ENCODE measurements at regions not wholly inside any gene's neighbourhood (a gene's known extent, or its start where the extent isn't known, plus 50 kb on each side); places are given as distances from the start of the nearest gene placed in this dataset.

GRCh38 chr14:96986256-96987085 lies 189.3 kb downstream of the VRK1 start:
- no peak for DNase-seq

DNA sequence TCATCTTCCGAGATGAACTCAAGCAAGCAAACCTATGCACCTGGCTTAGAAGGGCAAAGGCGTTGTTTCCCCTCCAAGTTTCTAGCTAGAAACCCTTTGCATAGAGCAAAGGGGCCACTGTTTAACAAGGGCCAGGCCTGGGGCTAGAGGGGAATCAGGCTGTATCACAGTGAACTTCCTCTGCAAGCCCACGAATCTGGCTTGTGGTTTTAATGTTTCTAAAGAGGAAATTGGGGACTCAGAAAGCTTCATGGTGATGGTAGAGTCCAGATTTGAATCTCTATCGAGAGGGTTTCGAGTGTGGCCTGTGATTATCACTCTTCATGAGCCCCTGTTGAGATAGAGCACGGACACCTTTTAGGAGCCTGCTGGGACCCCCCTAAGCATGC lies 189.9 kb downstream of the VRK1 start:
- DNase-seq, result no peak

GRCh38 chr14:96987771-96988170 lies 190.6 kb downstream of the VRK1 start:
- DNase-seq, result no peak

- no peak for DNase-seq
These were observed 192.1 kb downstream of the VRK1 start for GRCh38 chr14:96989306-96989705.

- no peak for DNase-seq
These were observed 194.0 kb downstream of the VRK1 start for GRCh38 chr14:96991226-96991625.

DNA sequence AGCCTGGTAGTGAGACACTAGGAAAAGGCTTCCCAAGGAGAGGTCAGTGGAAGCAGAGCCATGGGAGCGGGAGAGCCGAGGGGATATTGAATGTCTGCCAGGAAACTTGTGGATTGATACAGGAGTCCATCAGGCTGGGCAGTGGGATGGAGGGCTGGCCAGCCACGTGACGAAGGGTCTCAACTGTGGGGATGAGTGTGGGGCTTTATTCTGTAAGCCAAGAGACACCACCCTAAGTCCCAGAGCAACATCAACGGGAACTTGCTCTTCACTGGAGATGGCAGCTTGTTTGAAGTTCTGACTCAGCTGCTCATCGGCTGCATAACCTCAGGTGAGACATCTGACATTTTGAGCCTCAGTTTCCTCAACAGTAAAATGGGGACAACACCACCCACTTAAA lies 197.8 kb downstream of the VRK1 start:
- DNase-seq, result no peak

DNA sequence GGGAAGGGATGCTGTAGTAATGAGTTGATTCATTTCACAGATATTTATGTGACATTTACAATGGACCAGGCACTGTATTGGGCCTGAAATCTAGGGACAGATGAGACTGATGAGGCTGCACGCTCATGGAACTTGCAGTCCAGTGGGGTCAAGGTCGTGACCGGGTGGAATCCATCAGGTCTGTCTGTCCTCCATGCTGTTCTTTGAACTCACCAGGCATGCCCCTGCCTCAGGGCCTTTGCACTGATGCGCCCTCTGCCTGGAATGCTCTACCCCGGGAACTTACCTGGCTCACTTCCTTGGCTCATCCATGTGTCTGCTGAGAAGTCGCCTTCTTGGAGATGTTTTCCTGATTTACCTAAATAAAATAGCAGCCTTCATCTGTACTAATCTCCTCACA lies 200.1 kb downstream of the VRK1 start:
- no peak for DNase-seq

- no peak for DNase-seq
These were observed 200.8 kb downstream of the VRK1 start for GRCh38 chr14:96997996-96998395.

- DNase-seq, result no peak
These were observed 202.5 kb downstream of the VRK1 start for GRCh38 chr14:96999654-97000155.

- no peak for DNase-seq
These were observed 205.3 kb downstream of the VRK1 start for GRCh38 chr14:97002454-97002853.

GRCh38 chr14:97005934-97006333 lies 208.8 kb downstream of the VRK1 start:
- no peak for DNase-seq

- no peak for DNase-seq
These were observed 213.4 kb downstream of the VRK1 start for GRCh38 chr14:97010491-97011160.

DNA sequence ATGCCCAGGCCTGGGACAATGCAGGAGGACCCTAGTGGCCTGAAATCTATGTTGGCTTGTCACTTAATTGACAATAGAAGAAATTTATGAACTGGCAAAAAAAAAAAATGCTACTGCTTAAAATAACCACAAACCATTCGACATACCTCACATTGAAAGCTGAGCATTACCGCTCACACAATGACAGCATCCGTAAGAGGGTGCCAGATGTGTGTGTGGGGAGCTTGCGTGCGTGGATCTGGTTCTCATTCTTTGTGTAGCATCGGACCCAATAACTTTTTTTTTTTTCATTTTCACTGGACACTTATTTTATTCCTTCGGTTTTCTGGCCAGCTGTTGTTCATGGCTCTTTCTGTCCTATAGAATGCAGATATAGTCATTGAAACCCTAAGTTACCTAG lies 216.7 kb downstream of the VRK1 start:
- DNase-seq, result no peak

GRCh38 chr14:97021001-97021400 lies 223.8 kb downstream of the VRK1 start:
- DNase-seq, result no peak

- no peak for DNase-seq
These were observed 224.5 kb downstream of the VRK1 start for GRCh38 chr14:97021571-97022168.

GRCh38 chr14:97022741-97023140 lies 225.6 kb downstream of the VRK1 start:
- DNase-seq, result no peak

- no peak for DNase-seq
These were observed 226.7 kb downstream of the VRK1 start for GRCh38 chr14:97023871-97024270.

DNA sequence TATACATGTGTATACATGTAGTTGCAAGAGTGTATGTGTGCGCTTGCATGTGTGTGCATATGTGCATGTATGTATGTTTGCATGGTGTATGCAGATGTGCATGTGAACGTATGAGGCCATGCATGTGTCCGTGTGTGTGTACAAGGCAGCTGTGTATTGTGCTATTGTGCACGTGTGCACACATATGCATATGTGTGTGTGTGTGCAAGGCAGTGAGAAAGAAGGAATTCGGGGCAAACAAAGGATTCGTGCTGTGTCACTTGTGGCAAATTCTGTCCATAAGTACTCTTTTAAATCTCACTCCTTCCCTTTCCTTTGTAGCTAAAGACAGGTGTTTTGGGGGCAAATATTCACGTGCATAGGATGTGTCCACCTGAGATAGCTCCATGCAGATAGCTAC lies 227.1 kb downstream of the VRK1 start:
- no peak for DNase-seq

GRCh38 chr14:97025722-97026121 lies 228.5 kb downstream of the VRK1 start:
- no peak for DNase-seq

DNA sequence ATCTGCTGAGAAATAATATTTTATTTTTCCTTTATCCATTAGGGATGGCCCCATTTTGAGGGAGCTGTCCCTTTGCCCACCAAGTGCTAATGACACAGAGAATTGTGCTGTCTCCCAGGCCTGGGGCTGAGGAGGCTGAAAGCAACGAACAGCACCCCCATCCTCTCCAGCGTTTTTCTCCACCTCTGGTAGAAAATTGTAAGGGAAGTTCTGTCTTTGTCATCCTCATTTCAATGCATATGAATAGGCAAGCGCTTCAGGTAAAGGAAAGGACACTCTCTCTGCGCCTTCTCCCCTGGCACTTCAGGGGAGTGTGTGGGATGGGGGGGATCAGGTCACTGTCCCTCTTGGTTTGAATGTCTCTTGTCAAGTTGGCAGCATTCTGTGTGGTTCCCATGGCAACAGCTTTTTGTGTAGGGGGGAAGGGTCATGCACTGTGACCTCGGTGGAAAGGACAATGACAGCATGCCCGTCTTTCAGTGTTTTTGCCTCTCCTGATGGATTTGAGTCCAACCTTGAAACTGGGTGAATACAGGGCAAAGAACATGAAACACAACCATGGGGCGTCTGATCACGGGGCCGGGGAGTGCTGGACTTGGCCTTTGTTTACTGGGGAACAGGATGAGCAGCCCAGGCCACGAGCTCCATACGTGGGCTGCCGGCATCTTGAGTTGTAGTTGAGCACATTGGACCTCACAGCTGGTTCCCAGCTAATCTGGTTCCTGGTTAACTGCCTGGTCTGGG lies 230.2 kb downstream of the VRK1 start:
- no peak for DNase-seq

- DNase-seq, result no peak
These were observed 231.2 kb downstream of the VRK1 start for GRCh38 chr14:97028382-97028781.

DNA sequence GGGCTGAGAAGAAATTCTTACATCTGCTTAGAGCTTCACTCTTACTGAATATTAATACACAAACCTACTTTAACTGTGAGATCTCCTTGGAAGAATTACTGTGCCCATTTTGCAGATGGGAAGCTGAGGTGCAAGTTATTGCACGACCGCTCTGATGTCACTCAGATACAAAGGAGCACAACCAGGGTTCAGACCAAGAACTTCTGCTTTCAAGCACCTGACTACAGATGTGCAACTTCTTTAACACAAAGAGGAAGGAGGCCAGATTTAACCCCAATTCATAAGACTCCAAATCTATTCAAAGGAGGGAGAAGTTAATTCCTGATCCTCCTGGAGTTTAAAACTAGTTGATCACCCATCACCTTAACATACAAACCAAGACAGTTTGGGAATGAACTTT lies 232.6 kb downstream of the VRK1 start:
- DNase-seq, result no peak

DNA sequence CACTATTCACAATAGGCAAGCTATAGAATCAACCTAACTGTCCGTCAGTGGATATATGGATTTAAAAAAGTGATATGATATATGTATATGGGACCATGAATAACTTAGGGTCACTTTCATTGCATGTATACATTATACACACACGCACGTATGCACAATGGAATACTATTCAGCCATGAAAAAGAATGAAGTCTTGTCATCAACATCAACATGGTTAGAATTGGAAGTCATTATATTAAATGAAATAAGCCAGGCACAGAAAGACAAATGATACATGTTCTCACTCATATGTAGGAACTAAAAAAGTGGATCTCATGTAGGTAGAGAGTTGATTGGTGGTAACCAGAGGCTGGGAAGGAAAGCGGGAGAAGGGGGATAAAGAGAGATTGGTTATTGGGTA lies 234.3 kb downstream of the VRK1 start:
- DNase-seq, result no peak
